SU-DHL-6 (cell line): ENCODE measurements at regions not wholly inside any gene's neighbourhood (a gene's known extent, or its start where the extent isn't known, plus 50 kb on each side); places are given as distances from the start of the nearest gene placed in this dataset.

Source experiments
- CTCF ChIP-seq: fragments of 200-600 bp; sonication (generic); IDR thresholded peaks from one replicate; pipeline ENCODE4 v1.5.1; 2017; ENCODE audit warnings: antibody characterized with exemption, mild to moderate bottlenecking, low read length, moderate library complexity; ENCODE audit not compliant: insufficient read depth, poor library complexity, severe bottlenecking
- EZH2phosphoT487 ChIP-seq: fragments of 200-600 bp; sonication (generic), shearing (Covaris generic); conservative IDR thresholded peaks from 2 replicates; pipeline ENCODE4 v1.6.1; 2018; ENCODE audit warnings: mild to moderate bottlenecking, antibody characterized with exemption, low read length, moderate library complexity, mixed read lengths

GRCh38 chr9:103210607-103211006 lies 215.5 kb downstream of the CYLC2 start:
- TF ChIP-seq CTCF (no peak), EZH2phosphoT487 (no peak)
